GM19035 (cell line): ENCODE measurements at regions not wholly inside any gene's neighbourhood (a gene's known extent, or its start where the extent isn't known, plus 50 kb on each side); places are given as distances from the start of the nearest gene placed in this dataset.

ENCODE experiments used
- ATAC-seq: cut with Tn5 transposase; IDR thresholded peaks from one replicate; pipeline ENCODE4 v1.9.1; 2021; ENCODE audit not compliant: unreplicated experiment

DNA sequence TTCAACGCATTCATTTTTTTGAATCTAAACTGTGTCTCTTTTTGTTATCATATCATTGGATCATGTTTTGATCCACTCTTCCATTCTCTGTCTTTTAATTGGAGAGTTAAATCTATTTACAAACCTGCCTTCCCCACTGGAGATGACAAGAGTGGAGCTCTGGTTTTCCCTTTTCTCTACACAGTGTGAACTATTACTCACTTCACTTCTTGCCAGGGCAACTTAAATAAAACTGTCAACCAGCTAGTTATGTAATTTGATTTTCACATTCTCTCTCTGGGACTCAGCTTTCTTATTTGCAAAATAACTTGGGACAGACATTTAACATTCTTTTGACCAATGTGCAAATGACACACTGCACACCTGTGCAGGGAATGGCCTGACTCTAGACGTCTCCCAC, 230.8 kb upstream of the CST7 start:
- no peak for ATAC-seq

DNA sequence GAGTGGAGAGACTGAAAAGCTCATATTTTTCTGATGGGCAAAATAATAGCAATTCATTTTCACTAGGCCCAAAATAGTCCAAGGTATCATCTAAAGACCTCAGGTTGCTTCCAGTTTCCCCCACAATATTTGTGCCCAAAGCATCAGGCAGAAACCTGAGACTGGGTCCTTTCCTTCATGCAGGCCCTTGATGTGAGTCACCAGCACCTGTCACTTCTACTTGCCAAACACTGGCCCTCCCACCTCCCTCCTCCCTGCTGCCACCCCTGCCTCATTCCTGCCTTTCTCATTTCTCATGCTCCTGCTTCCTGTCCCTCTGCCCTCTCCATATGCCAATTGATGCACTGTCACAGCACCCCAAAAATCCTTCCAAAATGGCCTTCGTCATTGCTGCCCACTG, 230.4 kb upstream of the CST7 start:
- ATAC-seq: no peak

DNA sequence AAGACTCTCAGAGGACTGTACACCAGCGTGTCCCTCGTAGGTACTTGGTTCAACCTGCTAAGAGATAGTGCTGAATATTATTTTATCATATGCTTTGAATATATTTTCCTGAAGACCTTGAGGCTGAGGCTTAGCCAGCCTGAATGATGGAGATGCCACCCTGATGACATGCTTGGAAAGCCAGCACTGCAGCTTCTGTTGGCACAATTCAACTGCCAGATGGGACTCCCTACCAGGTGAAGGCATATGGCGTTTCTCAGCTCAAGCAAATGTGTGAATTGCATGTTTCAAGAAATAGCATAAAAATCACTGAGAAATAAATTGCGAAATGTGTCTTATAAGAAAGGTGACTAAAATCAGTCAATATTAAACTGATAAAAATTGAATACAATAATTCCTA, 228.1 kb upstream of the CST7 start:
- no peak for ATAC-seq

DNA sequence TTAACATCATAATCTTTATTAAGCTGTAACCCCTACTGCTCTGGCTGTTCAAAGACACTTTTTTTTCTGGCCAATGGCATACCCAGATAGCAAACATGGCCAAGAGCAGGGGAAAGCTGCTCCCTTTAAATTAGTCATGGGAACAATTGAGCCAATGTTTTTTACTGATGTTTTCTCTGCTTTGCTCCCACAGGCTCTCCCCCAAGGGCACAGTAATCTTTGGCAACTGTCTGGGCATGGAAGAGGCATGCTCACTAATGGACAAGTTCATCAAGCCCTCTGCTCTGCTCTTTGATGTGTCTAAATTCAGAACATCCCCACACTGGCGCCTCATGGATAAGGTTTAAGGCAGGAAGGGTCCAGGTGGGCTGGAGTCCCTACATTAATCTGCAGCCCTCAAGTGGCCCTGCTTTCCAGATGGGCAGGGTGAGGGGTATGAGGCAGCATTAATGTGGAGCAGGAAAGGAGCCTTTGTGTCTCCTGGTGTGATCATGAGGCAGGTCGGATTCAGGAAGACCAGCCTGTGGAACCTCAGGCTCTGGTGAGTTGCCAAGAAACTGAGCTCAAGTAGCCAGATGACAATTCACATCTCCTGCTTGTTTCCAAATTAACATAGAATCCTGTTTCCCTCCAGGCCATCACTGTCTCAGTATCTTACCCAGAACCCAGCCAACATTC, 227.0 kb upstream of the CST7 start:
- no peak for ATAC-seq

DNA sequence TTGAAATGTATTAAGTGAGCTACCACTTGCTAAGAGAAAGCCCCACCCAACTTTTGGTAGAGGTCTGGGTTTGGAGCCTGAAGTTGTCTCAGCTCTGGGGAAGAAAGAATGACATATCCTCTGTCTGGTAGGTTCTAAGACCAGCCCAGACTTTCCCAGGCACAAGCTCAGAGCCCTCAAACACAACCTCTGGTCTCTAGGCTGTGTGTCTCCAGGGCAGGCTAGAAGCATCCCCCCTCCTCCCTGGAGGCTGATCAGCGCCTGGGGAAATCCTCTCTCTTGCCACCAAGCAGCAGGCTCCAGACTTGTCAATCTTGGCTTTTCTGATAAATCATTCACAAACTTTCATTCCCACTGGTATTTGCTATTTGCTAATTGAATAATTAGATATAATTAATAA, 226.5 kb upstream of the CST7 start:
- ATAC-seq: no peak

DNA sequence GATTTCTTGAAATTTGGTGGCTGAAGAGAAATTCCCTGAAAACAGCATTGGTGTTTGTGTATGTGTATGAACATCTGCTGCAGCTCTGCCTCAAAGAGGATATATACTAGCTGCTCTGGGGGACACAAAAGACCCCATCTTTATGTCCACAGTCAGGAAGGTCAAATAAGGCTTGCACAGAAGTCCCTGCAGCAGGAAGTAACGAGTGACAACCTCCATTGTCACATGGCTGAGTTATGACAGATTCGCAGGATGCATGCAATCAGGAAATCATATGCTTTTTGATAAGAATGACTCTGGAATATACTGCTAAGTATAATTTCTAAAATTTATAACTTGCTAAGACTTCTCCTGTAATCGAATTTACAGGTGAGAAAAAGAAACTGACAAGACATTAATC, 225.9 kb upstream of the CST7 start:
- no peak for ATAC-seq

DNA sequence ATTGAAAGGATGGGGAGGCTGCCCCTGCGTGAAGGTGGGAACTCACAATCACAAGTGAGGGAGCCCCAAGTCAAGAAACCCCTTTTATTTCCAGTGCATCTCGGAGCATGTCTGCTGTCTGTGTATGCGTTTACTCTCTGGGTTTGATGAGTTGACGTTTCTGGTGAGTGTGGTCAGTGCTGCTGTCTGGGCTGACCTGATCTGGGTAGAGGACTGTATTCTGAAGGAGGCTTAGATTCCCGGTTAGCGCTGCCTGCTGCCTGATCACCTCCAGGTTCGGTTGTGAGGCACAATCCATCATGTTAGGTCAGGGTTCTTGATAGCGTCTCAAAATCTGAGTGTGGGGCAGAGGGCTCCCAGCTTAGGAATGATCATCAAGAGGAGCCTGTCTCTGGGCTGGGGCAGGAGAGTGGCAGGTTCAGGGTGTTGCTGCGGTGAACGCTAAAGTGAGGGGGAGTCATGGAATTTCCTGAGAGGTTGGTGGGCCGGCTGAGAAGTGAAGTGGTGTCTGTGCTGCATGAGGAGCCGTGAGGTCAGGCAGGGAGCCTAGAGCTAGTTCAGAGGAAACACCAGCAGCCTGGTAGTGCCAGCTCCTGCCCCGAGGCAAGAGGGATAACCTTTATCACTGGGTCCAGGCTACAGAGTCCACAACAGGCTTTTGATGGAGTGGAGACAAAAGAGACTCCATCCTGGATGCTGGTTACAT, 225.3 kb upstream of the CST7 start:
- no peak for ATAC-seq

DNA sequence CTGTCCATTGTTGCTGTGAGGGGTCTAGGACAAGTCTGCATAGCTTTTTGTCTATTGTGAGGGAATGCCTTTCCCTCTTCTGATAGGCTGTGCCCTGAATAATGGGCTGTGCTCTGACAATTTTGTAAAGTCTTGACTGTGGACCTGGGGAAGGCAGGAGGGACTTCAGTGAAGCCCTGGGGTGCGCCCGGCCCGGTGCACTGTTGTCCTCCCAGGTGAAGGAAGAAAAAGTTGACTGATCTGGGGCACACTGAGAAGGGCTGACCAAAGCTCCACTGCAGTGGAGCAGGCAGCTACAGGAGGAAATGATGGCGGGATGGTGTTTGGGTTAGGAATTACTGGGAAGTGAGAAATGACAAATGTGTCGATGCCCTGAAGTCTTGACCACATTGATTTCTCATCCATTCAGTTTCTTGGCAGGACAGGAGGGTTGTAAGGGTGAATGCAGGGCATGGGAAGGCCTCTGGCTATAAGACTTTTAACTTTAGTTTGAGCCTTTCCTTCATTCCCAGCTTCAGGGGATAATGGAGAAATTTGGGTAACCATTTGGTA, 224.0 kb upstream of the CST7 start:
- ATAC-seq: no peak

DNA sequence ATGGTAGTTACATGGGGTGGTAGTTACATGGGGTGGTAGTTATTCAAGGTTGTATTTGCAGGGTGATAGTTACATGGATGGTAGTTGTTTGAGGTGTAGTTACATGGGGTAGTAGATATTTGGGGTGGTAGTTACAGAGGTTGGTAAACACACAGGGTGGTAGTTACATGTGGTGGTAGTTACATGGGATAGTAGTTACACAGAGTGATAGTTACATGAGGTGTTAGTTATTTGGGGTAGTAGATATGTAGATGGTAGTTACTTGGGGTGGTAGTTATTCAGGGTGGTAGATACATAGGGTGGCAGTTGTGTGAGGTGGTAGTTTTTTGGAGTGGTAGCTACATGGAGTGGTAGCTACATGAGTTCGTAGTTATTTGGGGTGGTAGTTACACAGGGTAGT, 221.3 kb upstream of the CST7 start:
- ATAC-seq: no peak

DNA sequence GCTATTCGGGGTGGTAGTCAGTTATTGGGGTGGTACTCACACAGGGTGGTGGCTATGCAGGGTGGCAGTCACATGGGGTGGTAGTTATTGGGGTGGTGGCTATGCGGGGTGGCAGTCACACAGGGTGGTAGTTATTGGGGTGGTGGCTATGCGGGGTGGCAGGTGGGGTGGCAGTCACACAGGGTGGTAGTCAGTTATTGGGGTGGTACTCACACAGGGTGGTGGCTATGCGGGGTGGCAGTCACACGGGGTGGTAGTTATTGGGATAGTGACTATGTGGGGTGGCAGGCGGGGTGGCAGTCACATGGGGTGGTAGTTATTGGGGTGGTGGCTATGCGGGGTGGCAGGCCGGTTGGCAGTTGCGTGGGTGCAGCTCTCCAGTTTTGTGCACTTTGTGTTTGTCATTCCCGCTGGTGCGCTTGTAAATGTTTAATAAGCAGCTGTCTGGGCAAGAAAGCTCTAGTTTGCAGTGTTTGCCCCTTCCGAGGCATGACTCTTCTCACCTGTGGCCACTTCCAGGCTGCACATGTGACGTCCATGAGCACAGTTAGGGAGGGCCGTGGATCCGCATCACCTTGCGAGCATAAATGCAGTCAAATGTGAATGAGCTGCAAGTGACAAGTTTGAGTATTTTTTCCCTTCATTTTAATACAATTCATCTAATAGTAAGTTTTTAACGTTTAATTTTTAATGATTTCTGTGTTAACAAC, 219.0 kb upstream of the CST7 start:
- ATAC-seq: no peak

DNA sequence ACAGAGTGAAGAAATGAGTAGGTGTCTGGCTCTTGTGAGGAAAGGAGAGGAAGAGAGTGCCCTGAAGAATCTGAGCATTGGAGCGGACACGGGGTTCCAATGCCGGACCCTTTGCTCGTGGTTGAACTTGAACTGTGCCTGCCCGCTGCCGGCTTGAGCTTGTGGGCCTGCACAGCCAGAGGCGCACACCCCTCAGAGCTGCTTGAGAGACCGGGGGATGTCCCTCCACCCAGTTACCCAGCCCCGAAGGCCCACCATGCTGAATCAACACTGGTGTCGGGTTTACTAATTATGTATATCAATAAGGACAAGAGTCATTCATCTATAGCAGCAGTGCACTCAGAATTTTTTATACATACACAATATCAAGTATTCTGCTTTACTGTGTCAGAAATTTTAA, 218.3 kb upstream of the CST7 start:
- no peak for ATAC-seq

DNA sequence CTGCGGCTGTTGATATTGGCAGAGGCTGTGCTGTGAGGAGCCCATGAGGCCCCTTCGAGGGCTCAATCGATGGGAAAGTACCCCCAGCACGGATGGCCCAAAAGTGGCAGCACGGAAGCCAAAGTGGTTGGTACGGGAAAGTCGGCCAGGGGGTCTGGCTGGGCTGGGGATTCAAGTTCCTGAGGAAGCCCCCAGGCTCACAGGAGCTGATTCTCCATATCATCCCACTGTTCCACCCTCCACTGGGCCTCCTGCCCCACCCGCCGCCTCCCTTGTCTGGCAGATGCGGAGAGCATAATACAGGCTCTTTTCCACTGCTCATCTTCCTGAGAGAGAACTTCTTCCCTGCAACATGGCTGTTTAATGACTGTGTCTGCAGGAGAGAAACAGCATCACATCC, 217.8 kb upstream of the CST7 start:
- no peak for ATAC-seq

DNA sequence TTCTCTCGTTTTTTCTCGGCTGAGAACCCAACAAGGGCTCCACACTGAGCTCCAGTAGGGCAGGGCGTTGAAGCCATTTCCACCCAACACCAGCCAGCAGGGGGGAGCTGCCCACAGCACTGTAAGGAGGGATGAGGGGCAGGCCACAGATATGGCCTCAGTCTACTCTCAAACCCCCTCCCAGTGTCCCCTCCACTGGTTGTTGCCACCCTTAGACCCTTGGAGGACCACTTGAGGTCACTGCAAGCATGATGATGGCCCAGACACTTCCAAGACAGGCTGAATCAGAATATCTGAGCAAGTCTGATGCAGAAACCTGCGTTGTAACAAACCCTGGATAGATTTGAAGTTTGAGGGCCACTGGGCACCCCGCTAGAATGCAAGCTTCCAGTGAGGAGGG, 217.0 kb upstream of the CST7 start:
- no peak for ATAC-seq

DNA sequence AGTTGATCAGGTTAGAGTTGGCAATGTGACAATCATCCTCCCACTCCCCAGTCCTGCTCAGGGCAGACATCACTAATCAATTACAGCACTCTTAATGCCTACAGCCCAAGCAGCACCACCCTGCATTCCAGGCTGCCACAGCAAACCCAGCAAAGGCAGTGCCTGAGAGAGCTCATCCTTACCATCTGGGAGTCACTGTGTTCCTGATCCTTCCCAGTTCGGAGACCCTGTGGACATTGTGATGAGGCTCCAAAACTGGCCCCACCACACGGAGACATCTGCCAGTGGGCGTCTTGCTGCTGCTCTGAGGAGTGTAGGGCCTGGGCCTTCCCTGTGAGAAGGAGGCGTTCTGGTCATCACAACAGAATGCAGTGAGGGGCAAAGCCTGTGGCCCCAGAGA, 216.5 kb upstream of the CST7 start:
- ATAC-seq: no peak

DNA sequence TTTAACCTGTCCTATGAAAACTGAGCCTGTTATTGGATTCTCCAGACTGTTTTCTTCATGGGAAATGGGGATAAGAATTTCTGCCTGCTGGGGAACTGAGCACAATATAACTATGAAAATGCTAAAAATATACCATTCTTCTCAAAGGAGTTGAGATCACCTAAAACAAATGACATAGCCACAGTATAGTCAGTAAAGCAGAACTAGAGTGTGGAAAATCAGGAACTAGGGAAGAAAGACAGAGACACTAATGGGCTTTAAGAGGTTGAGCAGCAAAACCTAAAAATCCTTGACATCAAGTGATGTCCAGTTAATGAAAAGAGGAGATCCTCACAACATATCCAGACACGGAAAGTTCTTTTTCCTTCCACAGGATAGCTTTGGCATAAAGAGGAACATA, 215.7 kb upstream of the CST7 start:
- ATAC-seq: no peak

DNA sequence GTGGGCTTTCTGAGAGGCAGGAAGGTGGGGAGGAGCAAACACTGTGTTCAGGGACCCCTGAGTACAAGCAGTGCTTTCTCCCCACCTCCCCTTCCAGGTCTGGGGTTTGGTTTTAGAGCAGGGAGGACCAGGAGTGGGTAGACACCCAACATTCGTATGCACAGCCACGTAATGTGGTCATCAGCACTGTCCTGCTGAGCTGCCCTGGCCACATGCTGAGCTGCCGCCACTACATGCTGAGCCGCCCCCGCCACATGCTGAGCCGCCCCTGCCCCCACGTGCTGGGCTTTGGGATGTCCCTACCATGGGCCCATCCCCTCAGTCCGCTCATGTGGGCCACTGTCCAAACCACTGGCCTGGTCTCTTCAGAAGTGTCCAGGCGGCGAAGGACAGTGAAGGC, 214.9 kb upstream of the CST7 start:
- ATAC-seq: no peak

DNA sequence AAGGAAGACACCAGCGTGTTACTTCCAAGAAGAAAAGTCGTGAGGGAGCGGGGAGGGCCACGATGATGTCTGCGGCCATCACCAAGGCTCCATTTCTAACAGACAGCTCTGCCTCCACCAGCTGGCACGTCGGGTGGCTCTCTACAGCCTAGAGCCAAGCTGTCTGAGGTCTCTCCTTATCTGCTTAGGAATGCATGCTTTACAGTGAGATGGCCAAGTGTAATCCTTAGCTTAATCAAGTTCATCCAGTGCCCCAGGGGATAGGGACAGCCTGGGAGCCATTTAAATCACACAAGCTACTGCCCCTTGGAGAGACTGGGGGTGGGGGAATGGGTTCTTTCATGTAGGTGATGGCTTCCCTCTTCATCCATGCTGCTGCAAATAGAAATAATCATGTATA, 213.8 kb upstream of the CST7 start:
- no peak for ATAC-seq

DNA sequence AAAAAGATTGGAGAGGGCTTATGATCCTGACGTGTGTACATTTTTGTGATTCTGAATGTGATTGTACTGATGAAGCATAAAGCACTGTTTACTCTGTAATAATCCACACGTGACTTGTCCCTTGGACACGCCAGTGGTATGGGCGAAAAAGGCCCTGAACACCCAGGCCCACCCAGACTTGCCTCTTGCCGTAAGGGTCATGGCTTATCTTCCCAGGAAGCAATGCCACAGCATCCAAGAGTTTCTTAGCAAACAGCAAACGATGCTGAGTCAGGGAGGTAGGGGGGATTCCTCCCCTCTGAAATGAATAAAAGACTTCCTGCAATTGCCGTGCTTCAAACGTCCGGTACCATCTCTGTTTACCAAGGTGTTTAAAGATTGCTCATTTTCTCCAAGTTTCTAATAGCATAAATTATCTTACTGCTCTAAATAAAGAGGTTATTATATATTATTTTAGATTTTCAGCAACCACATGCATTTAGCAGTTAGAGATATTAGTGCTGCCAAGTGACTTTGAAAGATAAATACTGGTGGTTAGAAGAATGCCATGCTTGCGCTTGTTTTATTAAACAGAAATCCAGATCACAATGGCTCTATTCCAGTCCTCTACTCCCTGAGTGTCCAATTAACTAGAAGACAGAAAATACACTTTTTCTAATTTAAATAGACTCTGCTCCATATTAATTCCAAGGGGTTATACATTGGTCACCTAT, 212.8 kb upstream of the CST7 start:
- no peak for ATAC-seq

DNA sequence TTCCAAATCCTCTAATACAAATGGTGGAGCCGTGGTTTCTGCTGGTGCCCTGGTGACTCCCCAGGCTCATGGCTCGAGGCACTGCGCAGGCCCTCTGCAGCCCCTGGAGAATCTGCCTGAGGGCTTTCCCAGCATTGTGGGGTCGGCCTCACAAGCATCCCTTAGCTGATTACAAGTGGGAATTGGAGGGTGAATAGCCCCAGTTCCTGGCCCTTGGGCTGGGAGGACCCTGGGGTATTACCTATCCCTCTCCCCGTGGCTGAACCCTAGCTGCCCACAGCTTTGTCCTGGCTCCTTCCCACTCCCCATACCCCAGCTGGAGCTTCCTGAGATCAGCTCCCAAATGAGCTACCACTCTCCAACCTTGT, 212.2 kb upstream of the CST7 start:
- ATAC-seq: no peak

DNA sequence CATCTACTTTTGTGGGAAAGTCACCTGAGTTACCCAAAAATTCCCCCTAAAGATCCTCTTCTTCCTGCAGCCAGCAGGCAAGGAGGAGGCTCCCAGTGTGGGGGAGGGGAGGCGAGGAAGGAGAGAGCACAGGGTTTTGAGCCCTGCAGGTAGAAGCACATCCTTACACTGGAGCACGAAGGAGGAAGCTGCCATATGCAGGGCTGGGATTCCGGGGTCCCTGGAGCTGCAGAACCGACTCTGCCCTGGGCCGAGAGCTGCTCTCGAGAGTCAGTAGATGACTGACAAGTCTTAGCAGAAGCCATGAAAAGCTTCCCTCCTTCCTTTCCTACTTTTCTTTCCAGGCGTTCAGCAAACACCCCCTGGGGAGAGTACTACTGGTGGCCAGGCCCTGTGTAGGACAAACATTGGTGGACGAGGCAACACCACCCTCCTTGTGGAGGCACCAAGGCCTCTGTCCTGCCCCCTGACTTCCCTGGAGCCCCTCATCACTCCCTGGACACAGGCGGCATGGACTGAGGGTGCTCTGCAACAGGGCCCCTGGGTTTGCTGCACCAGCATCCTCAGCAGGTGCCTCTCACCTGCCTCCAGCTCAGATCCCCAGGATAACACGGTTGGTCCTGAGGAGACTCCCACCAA, 211.7 kb upstream of the CST7 start:
- ATAC-seq: no peak
